OCI-LY1 (cell line): ENCODE measurements at regions not wholly inside any gene's neighbourhood (a gene's known extent, or its start where the extent isn't known, plus 50 kb on each side); places are given as distances from the start of the nearest gene placed in this dataset.

Experiments used
- H2AFZ ChIP-seq: fragments of 200-600 bp; sonication (generic), shearing (Covaris generic); 2 replicates; pipeline ENCODE4 v1.6.0; 2014; ENCODE audit warnings: antibody characterized with exemption, mild to moderate bottlenecking, low read length
- H3F3A ChIP-seq: fragments of 200-600 bp; sonication (generic), shearing (Covaris generic); 2 replicates; pipeline ENCODE4 v1.6.0; 2014; ENCODE audit warnings: mild to moderate bottlenecking, antibody characterized with exemption, low read length, moderate library complexity; ENCODE audit not compliant: insufficient read depth
- H3K27ac ChIP-seq: fragments of 200-600 bp; sonication (generic); 2 replicates; pipeline ENCODE4 v1.5.1; 2014; ENCODE audit warnings: low read length, mixed run types, mild to moderate bottlenecking, low read depth; ENCODE audit not compliant: poor library complexity, severe bottlenecking
- H3K27me3 ChIP-seq: fragments of 200-600 bp; sonication (generic); 2 replicates; pipeline ENCODE4 v1.6.0; 2014; ENCODE audit warnings: antibody characterized with exemption, mild to moderate bottlenecking, low read length, moderate library complexity; ENCODE audit not compliant: insufficient read depth
- H3K36me3 ChIP-seq: fragments of 200-600 bp; sonication (generic); 2 replicates; pipeline ENCODE4 v1.6.1; 2014; ENCODE audit warnings: mild to moderate bottlenecking, antibody characterized with exemption, low read length, moderate library complexity, mixed read lengths; ENCODE audit not compliant: insufficient read depth
- H3K4me1 ChIP-seq: fragments of 200-600 bp; sonication (generic); 2 replicates; pipeline ENCODE4 v1.5.1; 2014; ENCODE audit warnings: mild to moderate bottlenecking, low read length, moderate library complexity; ENCODE audit not compliant: insufficient read depth, severe bottlenecking
- H3K4me2 ChIP-seq: fragments of 200-600 bp; sonication (generic), shearing (Covaris generic); 2 replicates; pipeline ENCODE4 v1.6.1; 2014; ENCODE audit warnings: low read length
- H3K4me3 ChIP-seq: fragments of 200-600 bp; sonication (generic); 2 replicates; pipeline ENCODE4 v1.5.1; 2014; ENCODE audit warnings: low read length, low read depth, mild to moderate bottlenecking, mixed read lengths; ENCODE audit not compliant: poor library complexity, severe bottlenecking
- H3K79me2 ChIP-seq: fragments of 200-600 bp; shearing (Covaris generic); 2 replicates; pipeline ENCODE4 v1.6.1; 2016; ENCODE audit warnings: mixed run types, low read length, mixed read lengths; ENCODE audit not compliant: insufficient read depth
- H3K9ac ChIP-seq: fragments of 200-600 bp; sonication (generic), shearing (Covaris generic); 2 replicates; pipeline ENCODE4 v1.6.1; 2014; ENCODE audit warnings: mild to moderate bottlenecking, low read length, mixed read lengths
- H3K9me2 ChIP-seq: fragments of 200-600 bp; sonication (generic), shearing (Covaris generic); 2 replicates; pipeline ENCODE4 v1.6.1; 2014; ENCODE audit warnings: low read depth, mild to moderate bottlenecking, low read length, mixed read lengths
- H3K9me3 ChIP-seq: fragments of 200-600 bp; shearing (Covaris generic); 2 replicates; pipeline ENCODE4 v1.6.1; 2014; ENCODE audit warnings: low read length, mixed read lengths
- H4K20me1 ChIP-seq: fragments of 200-600 bp; sonication (generic), shearing (Covaris generic); 2 replicates; pipeline ENCODE4 v1.6.0; 2016; ENCODE audit warnings: mild to moderate bottlenecking, low read length; ENCODE audit not compliant: insufficient read depth
- EZH2 ChIP-seq: fragments of 200-600 bp; sonication (generic), shearing (Covaris generic); IDR thresholded peaks from 2 replicates; pipeline ENCODE4 v1.8.0; 2017; ENCODE audit warnings: borderline replicate concordance, mixed run types, mild to moderate bottlenecking, antibody characterized with exemption, low read length, moderate library complexity, mixed read lengths
- TF ChIP-seq, protein P1 (sequence below): fragments of 200-600 bp; sonication (generic), shearing (Covaris generic); IDR thresholded peaks from 2 replicates; pipeline ENCODE4 v1.5.1; 2017; ENCODE audit warnings: mild to moderate bottlenecking, antibody characterized with exemption, low read length, moderate library complexity, mixed read lengths

DNA sequence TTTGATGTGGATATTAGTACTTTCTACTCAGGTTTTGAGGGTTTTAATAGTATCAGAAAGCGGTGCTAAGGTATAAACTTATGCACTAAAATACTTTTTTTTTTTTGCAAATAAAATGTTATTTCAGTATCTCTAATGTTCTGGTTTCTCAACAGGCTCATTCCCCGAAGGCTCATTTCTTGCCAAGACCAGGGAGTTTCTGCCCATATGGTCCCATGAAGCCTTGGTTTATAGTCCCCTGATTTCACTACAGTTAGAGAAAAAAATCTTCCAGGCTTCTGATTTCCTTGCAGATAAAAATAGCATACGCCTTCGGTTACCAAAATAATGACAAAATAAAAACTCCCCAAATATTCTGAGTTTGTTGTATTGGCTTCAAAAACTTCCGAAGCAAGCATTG is 814.2 kb upstream of the PABPC4L start:
- TF ChIP-seq EZH2: no peak
- TF ChIP-seq, protein P1, sequence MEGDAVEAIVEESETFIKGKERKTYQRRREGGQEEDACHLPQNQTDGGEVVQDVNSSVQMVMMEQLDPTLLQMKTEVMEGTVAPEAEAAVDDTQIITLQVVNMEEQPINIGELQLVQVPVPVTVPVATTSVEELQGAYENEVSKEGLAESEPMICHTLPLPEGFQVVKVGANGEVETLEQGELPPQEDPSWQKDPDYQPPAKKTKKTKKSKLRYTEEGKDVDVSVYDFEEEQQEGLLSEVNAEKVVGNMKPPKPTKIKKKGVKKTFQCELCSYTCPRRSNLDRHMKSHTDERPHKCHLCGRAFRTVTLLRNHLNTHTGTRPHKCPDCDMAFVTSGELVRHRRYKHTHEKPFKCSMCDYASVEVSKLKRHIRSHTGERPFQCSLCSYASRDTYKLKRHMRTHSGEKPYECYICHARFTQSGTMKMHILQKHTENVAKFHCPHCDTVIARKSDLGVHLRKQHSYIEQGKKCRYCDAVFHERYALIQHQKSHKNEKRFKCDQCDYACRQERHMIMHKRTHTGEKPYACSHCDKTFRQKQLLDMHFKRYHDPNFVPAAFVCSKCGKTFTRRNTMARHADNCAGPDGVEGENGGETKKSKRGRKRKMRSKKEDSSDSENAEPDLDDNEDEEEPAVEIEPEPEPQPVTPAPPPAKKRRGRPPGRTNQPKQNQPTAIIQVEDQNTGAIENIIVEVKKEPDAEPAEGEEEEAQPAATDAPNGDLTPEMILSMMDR: no peak

DNA sequence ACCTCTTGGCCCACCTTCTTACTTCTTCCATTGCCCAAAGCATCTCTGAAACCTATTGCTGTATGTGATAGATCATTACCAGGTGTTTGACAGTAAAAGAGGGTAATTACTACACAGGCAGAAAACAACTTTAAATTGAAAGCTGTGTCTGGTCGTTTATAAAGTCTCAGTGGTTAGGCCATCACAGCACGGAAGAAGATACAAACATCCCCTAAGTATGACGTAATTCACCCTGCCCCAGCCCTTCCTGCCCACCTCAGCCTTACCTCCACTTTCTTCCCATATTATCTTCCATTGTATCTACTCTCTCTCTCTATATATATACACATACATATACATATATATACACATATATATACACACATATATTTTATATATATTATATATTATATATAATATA is 805.8 kb upstream of the PABPC4L start:
- H3K4me3 ChIP-seq: no peak overlapping the region
- H3K79me2 ChIP-seq: no peaks in the 10 kb centered on the region
- H3K27me3 ChIP-seq: no peaks in the 10 kb centered on the region
- H3K9me3 ChIP-seq: no peaks in the 10 kb centered on the region
- no peaks in the 10 kb centered on the region for H3K4me1 ChIP-seq
- H3K9ac ChIP-seq: no peak overlapping the region
- H2AFZ ChIP-seq: no peak overlapping the region
- no peaks in the 10 kb centered on the region for H4K20me1 ChIP-seq
- no peak overlapping the region for H3K27ac ChIP-seq
- H3K36me3 ChIP-seq: no peaks in the 10 kb centered on the region
- no peaks in the 10 kb centered on the region for H3K9me2 ChIP-seq
- no peak overlapping the region for H3K4me2 ChIP-seq
- TF ChIP-seq EZH2: no peak
- H3F3A ChIP-seq: no peaks in the 10 kb centered on the region

More for the DNA sequence above, 814.2 kb upstream of the PABPC4L start:
- no peak overlapping the region for H3K27ac ChIP-seq
- no peaks in the 10 kb centered on the region for H4K20me1 ChIP-seq
- H2AFZ ChIP-seq: no peak overlapping the region
- H3K4me2 ChIP-seq: no peak overlapping the region
- H3K9me2 ChIP-seq: no peaks in the 10 kb centered on the region
- no peaks in the 10 kb centered on the region for H3K4me1 ChIP-seq
- no peaks in the 10 kb centered on the region for H3K36me3 ChIP-seq
- H3K4me3 ChIP-seq: no peak overlapping the region
- H3K9me3 ChIP-seq: no peaks in the 10 kb centered on the region
- H3K79me2 ChIP-seq: no peaks in the 10 kb centered on the region
- H3K27me3 ChIP-seq: no peaks in the 10 kb centered on the region
- no peak overlapping the region for H3K9ac ChIP-seq
- no peaks in the 10 kb centered on the region for H3F3A ChIP-seq

DNA sequence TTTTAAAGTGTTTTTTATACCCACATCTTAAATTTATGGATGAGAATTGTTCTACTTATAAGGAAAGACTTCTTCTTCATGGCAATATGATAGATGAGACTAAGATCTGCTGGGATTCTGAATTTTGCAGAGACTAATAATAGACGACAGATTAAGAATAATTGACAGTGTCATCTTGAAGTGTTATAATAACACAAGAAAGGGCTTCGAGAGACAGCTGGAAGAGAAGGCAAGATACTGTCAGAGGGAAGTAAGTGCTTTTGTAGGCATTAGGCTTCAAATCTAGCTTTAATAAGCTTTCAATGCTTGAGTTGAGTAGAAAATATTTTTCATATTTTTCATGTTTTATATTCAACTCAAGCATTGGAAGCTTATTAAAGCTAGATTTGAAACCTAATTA is 797.6 kb upstream of the PABPC4L start:
- no peaks in the 10 kb centered on the region for H3K9me2 ChIP-seq
- TF ChIP-seq, protein P1: no peak
- TF ChIP-seq EZH2: no peak
- H3F3A ChIP-seq: no peaks in the 10 kb centered on the region
- no peak overlapping the region for H3K4me3 ChIP-seq
- H3K27ac ChIP-seq: no peak overlapping the region
- H3K9ac ChIP-seq: no peak overlapping the region
- no peaks in the 10 kb centered on the region for H3K79me2 ChIP-seq
- no peaks in the 10 kb centered on the region for H3K9me3 ChIP-seq
- no peaks in the 10 kb centered on the region for H4K20me1 ChIP-seq
- no peaks in the 10 kb centered on the region for H3K36me3 ChIP-seq
- H2AFZ ChIP-seq: no peak overlapping the region
- no peaks in the 10 kb centered on the region for H3K4me1 ChIP-seq
- no peaks in the 10 kb centered on the region for H3K27me3 ChIP-seq
- no peak overlapping the region for H3K4me2 ChIP-seq

DNA sequence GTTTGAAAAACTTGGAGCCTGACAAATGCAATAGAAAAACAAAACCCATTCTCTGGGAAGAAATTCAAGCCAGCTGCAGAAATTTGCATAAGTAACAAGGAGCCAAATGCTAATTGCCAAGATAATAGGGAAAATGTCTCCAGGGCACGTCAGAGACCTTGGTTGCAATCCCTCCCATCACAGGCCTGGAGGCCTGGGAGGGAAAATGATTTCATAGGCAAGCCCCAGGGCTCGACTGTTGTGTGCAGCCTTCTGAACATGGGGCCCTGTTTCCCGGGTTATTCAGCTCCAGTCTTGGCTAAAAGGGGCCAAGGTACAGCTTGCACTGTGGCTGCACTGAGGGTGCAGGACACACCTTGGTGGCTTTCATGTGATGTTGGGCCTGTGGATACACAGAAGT is 760.4 kb upstream of the PABPC4L start:
- Histone ChIP-seq H4K20me1 (no peaks in the 10 kb centered on the region), H3K79me2 (no peaks in the 10 kb centered on the region), H3F3A (no peaks in the 10 kb centered on the region), H2AFZ (no peak overlapping the region), H3K4me2 (no peak overlapping the region), H3K27ac (no peak overlapping the region), H3K27me3 (no peaks in the 10 kb centered on the region), H3K9me2 (no peaks in the 10 kb centered on the region), H3K9me3 (no peaks in the 10 kb centered on the region), H3K4me1 (no peaks in the 10 kb centered on the region), H3K4me3 (no peak overlapping the region), H3K36me3 (no peaks in the 10 kb centered on the region), H3K9ac (no peak overlapping the region)
- no peak for TF ChIP-seq EZH2
- TF ChIP-seq, protein P1: no peak
